IMR-90 (cell line): ENCODE measurements at regions not wholly inside any gene's neighbourhood (a gene's known extent, or its start where the extent isn't known, plus 50 kb on each side); places are given as distances from the start of the nearest gene placed in this dataset.

Source experiments
- ATAC-seq: fragments of 200-7000 bp; cut with Tn5 transposase; 2 replicates; pipeline ENCODE4 v1.9.1; 2020; ENCODE audit warnings: low read depth, mild to moderate bottlenecking, moderate library complexity
- BruUV-seq: library from RNA; stranded (reverse); fragments of 400-500 nt; replicated peaks from 2 replicates; lab custom pipeline; 2021; lab: Mats Ljungman, UMichigan
- CTCF ChIA-PET: fragments of 300-600 bp; formaldehyde crosslinking; extraction: SDS; loops from one replicate; lab custom pipeline; 2021; ENCODE audit warnings: antibody characterized with exemption; lab: Yijun Ruan, JAX
- POLR2A ChIA-PET: fragments of 300-600 bp; sonication (Branson Sonifier 250); formaldehyde crosslinking; loops from one replicate; lab custom pipeline; 2022; ENCODE audit warnings: antibody characterized with exemption; ENCODE audit not compliant: unreplicated experiment; lab: Charles Lee
- DNase-seq: peaks from one replicate; pipeline ENCODE4 v3.0.0; 2013
- H2AFZ ChIP-seq: replicated peaks from 2 replicates; pipeline ENCODE3; 2013; ENCODE audit warnings: low read length, mild to moderate bottlenecking; ENCODE audit not compliant: poor library complexity
- H2AK5ac ChIP-seq: 2 replicates; pipeline ENCODE4 v1.6.1; 2013; ENCODE audit warnings: low read depth, low read length, inconsistent platforms
- H2AK9ac ChIP-seq: replicated peaks from 2 replicates; pipeline ENCODE3; 2013; ENCODE audit warnings: mild to moderate bottlenecking, low read depth, low read length, moderate library complexity; ENCODE audit not compliant: poor library complexity
- H2BK120ac ChIP-seq: 2 replicates; pipeline ENCODE4 v1.6.1; 2013; ENCODE audit warnings: low read depth, low read length, inconsistent platforms
- H2BK15ac ChIP-seq: 3 replicates; pipeline ENCODE4 v1.6.1; 2013; ENCODE audit warnings: low read depth, low read length, inconsistent platforms
- H2BK20ac ChIP-seq: 2 replicates; pipeline ENCODE4 v1.6.1; 2013; ENCODE audit warnings: low read depth, mild to moderate bottlenecking, inconsistent platforms, low read length, moderate library complexity
- H2BK5ac ChIP-seq: 2 replicates; pipeline ENCODE4 v1.6.1; 2013; ENCODE audit warnings: mild to moderate bottlenecking, low read depth, low read length, inconsistent platforms; ENCODE audit not compliant: poor library complexity, severe bottlenecking
- H3K14ac ChIP-seq: replicated peaks from 2 replicates; pipeline ENCODE4 v1.6.1; 2013; ENCODE audit warnings: low read depth, low read length, inconsistent platforms
- H3K18ac ChIP-seq: 2 replicates; pipeline ENCODE4 v1.6.1; 2013; ENCODE audit warnings: low read depth, low read length, control low read depth
- H3K23ac ChIP-seq: 2 replicates; pipeline ENCODE4 v1.6.1; 2013; ENCODE audit warnings: low read depth, low read length, inconsistent platforms
- H3K27ac ChIP-seq: 2 replicates; pipeline ENCODE4 v1.5.1; 2013; ENCODE audit warnings: mild to moderate bottlenecking, control low read depth, low read length; ENCODE audit not compliant: insufficient read depth
- H3K27me3 ChIP-seq: 2 replicates; pipeline ENCODE4 v1.6.1; 2013; ENCODE audit warnings: low read length; ENCODE audit not compliant: control insufficient read depth, insufficient read depth
- H3K36me3 ChIP-seq: 2 replicates; pipeline ENCODE4 v1.6.1; 2013; ENCODE audit warnings: low read length, mixed read lengths; ENCODE audit not compliant: control insufficient read depth, insufficient read depth
- H3K4ac ChIP-seq: 2 replicates; pipeline ENCODE4 v1.6.1; 2013; ENCODE audit warnings: low read depth, low read length, inconsistent platforms
- H3K4me1 ChIP-seq: 2 replicates; pipeline ENCODE4 v1.6.1; 2013; ENCODE audit warnings: low read length, mixed read lengths; ENCODE audit not compliant: control insufficient read depth, insufficient read depth
- H3K4me2 ChIP-seq: 2 replicates; pipeline ENCODE4 v1.6.1; 2013; ENCODE audit warnings: low read depth, mild to moderate bottlenecking, control low read depth, low read length, moderate library complexity
- H3K4me3 ChIP-seq: 2 replicates; pipeline ENCODE4 v1.5.1; 2013; ENCODE audit warnings: low read depth, mild to moderate bottlenecking, control low read depth, low read length, moderate library complexity; ENCODE audit not compliant: insufficient read depth
- H3K56ac ChIP-seq: 2 replicates; pipeline ENCODE4 v1.6.1; 2013; ENCODE audit warnings: low read length, inconsistent platforms; ENCODE audit not compliant: insufficient read depth; ENCODE audit errors: extremely low read depth
- H3K79me1 ChIP-seq, 2 experiments: 2 replicates each; pipeline ENCODE4 v1.6.1; 2013; ENCODE audit warnings: low read length in 2 of 2, inconsistent platforms in 1 of 2, low read depth in 1 of 2
- H3K9ac ChIP-seq: 2 replicates; pipeline ENCODE4 v1.6.1; 2013; ENCODE audit warnings: low read depth, low read length, control low read depth
- H3K9me1 ChIP-seq: 2 replicates; pipeline ENCODE4 v1.6.1; 2013; ENCODE audit warnings: low read length, inconsistent platforms; ENCODE audit not compliant: insufficient read depth
- H3K9me3 ChIP-seq: 2 replicates; pipeline ENCODE4 v1.6.1; 2013; ENCODE audit warnings: low read length; ENCODE audit not compliant: control insufficient read depth, insufficient read depth
- H4K20me1 ChIP-seq: 2 replicates; pipeline ENCODE4 v1.6.1; 2013; ENCODE audit warnings: low read length, inconsistent platforms; ENCODE audit not compliant: insufficient read depth
- H4K5ac ChIP-seq: 2 replicates; pipeline ENCODE4 v1.6.1; 2013; ENCODE audit warnings: mild to moderate bottlenecking, low read depth, low read length, control low read depth
- H4K8ac ChIP-seq, 2 experiments: 2 replicates each; pipeline ENCODE4 v1.6.1; 2013; ENCODE audit warnings: low read depth in 2 of 2, low read length in 2 of 2, control low read depth in 1 of 2, inconsistent platforms in 1 of 2
- H4K91ac ChIP-seq: 2 replicates; pipeline ENCODE4 v1.6.1; 2013; ENCODE audit warnings: low read depth, low read length, inconsistent platforms; ENCODE audit not compliant: insufficient read depth
- MAFK ChIP-seq: IDR thresholded peaks from 2 replicates; pipeline ENCODE4 v1.6.1; 2012; ENCODE audit warnings: low read depth, low read length, improper control_type of control experiment
- POLR2A ChIP-seq: IDR thresholded peaks from 2 replicates; pipeline ENCODE4 v1.6.1; 2012; ENCODE audit warnings: mild to moderate bottlenecking, low read depth, low read length
- WGBS, 2 experiments: methylation state at CpG; one replicate each; pipeline versions ENCODE4 v1.1.5 to v1.1.7; 2013; ENCODE audit warnings: missing lambda C conversion rate in 2 of 2; ENCODE audit not compliant: insufficient read length in 1 of 2; ENCODE audit errors: extremely low coverage in 2 of 2; 5-methylcytosine and 5-hydroxymethylcytosine counted together
- dilution Hi-C: fragments of 300-500 bp; cut with HindIII; formaldehyde crosslinking; loops from one replicate; pipeline ENCODE4 v1.14.3; 2018; ENCODE audit warnings: low sequenced_read_pairs; ENCODE audit not compliant: unreplicated experiment
- in situ Hi-C: fragments of 300-500 bp; cut with MboI; formaldehyde crosslinking; loops from 3 replicates; pipeline ENCODE4 v1.14.3; 2019; ENCODE audit warnings: low sequenced_read_pairs, inconsistent platforms, mixed read lengths
- intact Hi-C: fragments of 100-400 bp; cut with micrococcal nuclease; formaldehyde crosslinking; loops from 2 replicates; pipeline ENCODE4 v1.10.0; 2022
- TF ChIP-seq, protein P1 (sequence below): fragments of 150-350 bp; IDR thresholded peaks from 2 replicates; pipeline ENCODE4 v1.6.1; 2016; ENCODE audit warnings: low read depth, mild to moderate bottlenecking, low read length, moderate library complexity, borderline replicate concordance

DNA sequence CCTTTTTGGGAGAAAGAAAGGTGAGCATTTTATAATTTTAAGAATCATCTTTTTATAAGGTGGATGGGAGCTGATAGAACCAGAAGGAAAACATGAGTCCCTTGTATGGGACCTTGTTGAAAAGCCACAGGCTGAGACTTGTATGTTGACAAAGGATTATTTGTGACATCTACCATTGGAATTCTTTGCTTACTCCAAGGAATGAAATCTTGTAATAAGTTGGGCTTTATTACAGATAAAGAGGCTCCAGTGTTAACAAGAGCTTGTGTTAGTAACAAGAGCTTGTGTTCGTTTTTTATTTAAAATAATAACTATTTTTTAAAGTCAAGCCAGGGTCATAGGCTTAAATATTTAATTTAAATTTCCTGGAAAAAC is 201.1 kb upstream of the CHRM3 start:
- Histone ChIP-seq H3K27ac (no peak overlapping the region), H4K5ac (no peak overlapping the region), H3K18ac (no peak overlapping the region), H2AK9ac (no peak overlapping the region), H2BK20ac (no peak overlapping the region), H3K4me1 (no peaks in the 10 kb centered on the region), H3K4me2 (no peak overlapping the region), H3K36me3 (no peaks in the 10 kb centered on the region), H4K20me1 (no peaks in the 10 kb centered on the region), H2AFZ (no peak overlapping the region), H3K56ac (no peak overlapping the region), H4K8ac (no peak overlapping the region), H2BK120ac (no peak overlapping the region), H3K14ac (no peak overlapping the region), H3K27me3 (no peaks in the 10 kb centered on the region), H3K4ac (no peak overlapping the region), H2BK15ac (no peak overlapping the region), H2AK5ac (no peak overlapping the region), H4K91ac (no peak overlapping the region), H3K9ac (no peak overlapping the region), H3K4me3 (no peak overlapping the region), H3K9me3 (peaks cover 4% of the 10 kb centered on the region), H3K79me1 (no peaks in the 10 kb centered on the region), H3K23ac (no peak overlapping the region), H3K9me1 (no peaks in the 10 kb centered on the region), H2BK5ac (no peak overlapping the region)
- in situ Hi-C loops (no loop called here), dilution Hi-C loops (no loop called here), intact Hi-C loops (no loop called here)
- no CpG with 5 or more reads among the region's 1 CpG for WGBS, 2 experiments
- DNase-seq (no peak), ATAC-seq (no peak)
- TF ChIP-seq POLR2A (no peak), MAFK (no peak)
- TF ChIP-seq, protein P1, sequence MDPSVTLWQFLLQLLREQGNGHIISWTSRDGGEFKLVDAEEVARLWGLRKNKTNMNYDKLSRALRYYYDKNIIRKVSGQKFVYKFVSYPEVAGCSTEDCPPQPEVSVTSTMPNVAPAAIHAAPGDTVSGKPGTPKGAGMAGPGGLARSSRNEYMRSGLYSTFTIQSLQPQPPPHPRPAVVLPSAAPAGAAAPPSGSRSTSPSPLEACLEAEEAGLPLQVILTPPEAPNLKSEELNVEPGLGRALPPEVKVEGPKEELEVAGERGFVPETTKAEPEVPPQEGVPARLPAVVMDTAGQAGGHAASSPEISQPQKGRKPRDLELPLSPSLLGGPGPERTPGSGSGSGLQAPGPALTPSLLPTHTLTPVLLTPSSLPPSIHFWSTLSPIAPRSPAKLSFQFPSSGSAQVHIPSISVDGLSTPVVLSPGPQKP = no peak
- POLR2A ChIA-PET = no interaction called here
- CTCF ChIA-PET = no interaction called here
- no TSS peak for BruUV-seq
